ENCODE measurements at regions not wholly inside any gene's neighbourhood (a gene's known extent, or its start where the extent isn't known, plus 50 kb on each side); places are given as distances from the start of the nearest gene placed in this dataset.

DNA sequence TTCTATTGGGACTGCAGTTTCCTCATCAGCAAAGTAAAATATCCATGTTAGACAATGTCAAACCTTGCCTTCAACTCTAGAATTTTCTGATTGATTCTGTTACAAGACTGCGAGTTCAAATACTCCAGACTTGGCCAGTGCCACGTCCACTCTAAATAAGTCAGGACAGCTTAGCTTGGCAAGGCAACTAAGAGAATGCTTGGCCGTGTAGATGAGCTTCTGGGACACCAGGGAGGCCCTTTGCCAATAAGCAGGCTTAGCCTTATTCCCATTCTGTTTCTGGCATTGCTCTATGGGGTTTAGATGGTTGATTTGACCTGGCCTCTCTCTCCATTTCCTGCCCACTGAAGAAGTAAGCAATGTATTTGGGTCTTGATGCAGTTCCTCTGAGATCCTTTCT is 218.1 kb upstream of the SIX2 start:
- Mint-ChIP-seq H3K27me3 (ENCODE audit: unreplicated experiment) (no peaks in the 10 kb centered on the region), H3K27ac (ENCODE audit: unreplicated experiment) (no peak overlapping the region), H3K9me3 (ENCODE audit: unreplicated experiment) (no peaks in the 10 kb centered on the region), H3K4me3 (ENCODE audit: unreplicated experiment) (no peak overlapping the region), H3K4me1 (ENCODE audit: low read depth, unreplicated experiment) (peaks cover 11% of the 10 kb centered on the region), H3K36me3 (ENCODE audit: unreplicated experiment) (peaks cover 4% of the 10 kb centered on the region)
- no peak for DNase-seq
- TF ChIP-seq, protein P1, sequence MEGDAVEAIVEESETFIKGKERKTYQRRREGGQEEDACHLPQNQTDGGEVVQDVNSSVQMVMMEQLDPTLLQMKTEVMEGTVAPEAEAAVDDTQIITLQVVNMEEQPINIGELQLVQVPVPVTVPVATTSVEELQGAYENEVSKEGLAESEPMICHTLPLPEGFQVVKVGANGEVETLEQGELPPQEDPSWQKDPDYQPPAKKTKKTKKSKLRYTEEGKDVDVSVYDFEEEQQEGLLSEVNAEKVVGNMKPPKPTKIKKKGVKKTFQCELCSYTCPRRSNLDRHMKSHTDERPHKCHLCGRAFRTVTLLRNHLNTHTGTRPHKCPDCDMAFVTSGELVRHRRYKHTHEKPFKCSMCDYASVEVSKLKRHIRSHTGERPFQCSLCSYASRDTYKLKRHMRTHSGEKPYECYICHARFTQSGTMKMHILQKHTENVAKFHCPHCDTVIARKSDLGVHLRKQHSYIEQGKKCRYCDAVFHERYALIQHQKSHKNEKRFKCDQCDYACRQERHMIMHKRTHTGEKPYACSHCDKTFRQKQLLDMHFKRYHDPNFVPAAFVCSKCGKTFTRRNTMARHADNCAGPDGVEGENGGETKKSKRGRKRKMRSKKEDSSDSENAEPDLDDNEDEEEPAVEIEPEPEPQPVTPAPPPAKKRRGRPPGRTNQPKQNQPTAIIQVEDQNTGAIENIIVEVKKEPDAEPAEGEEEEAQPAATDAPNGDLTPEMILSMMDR (IDR thresholded peaks at IDR 0.05; ENCODE audit: partially characterized antibody, unreplicated experiment): no peak

DNA sequence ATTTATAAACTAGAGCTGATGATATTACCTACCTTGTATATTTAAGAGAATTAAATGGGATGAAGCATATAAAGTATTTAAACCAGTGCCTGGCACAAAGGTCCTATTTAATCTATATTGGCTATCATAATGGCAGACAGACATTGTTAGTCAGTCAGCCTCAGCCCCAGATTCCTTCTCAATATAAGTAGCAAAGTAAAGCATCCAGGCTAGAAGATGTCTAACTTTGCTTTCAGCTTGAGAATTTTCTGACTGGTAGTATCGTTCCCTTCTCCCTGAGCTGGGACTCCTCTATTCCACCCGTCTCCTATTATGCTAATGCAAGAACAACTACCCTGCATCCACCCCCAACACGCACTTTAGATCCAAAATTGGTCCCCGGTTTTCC is 215.7 kb upstream of the SIX2 start:
- no peak for DNase-seq
- Mint-ChIP-seq H3K27ac (ENCODE audit: unreplicated experiment) (no peak overlapping the region), H3K36me3 (ENCODE audit: unreplicated experiment) (peaks cover 4% of the 10 kb centered on the region), H3K27me3 (ENCODE audit: unreplicated experiment) (no peaks in the 10 kb centered on the region), H3K4me3 (ENCODE audit: unreplicated experiment) (no peak overlapping the region), H3K4me1 (ENCODE audit: low read depth, unreplicated experiment) (peaks cover 11% of the 10 kb centered on the region), H3K9me3 (ENCODE audit: unreplicated experiment) (no peaks in the 10 kb centered on the region)
- TF ChIP-seq, protein P1 (IDR thresholded peaks at IDR 0.05; ENCODE audit: partially characterized antibody, unreplicated experiment): no peak

DNA sequence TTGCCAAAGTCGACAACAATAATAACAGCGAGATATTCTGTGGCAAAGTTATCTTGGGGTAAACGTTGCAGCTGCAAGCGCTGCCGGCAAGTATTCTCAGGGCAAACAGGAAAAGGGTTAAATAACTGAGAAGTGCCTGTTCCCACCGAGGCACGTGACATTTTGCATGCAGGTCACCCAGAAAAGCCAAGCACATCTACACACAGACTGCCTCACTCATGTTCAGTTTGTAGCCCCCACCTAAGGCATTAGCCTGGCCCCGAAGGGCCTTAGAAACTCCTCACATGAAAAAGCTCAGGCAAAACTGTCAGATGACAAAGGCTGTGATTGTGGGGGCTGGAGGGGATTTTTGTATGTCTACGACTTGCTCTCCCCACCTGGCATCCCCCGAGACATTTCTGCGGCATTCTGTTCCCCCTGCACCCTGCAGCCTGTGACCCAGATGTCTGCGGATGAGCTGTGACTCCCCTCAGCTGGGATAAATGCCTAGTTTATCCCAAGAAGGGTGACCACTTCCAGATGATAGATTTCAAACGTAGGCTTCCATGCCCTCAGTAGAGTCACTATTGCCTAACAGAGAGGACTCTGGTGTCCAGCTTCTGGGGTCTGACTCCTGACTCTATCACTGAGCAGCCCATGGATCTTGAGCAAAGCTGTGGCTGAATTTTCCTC is 215.2 kb upstream of the SIX2 start:
- peaks cover 4% of the 10 kb centered on the region for H3K36me3 Mint-ChIP-seq (ENCODE audit: unreplicated experiment)
- TF ChIP-seq, protein P1 (IDR thresholded peaks at IDR 0.05; ENCODE audit: partially characterized antibody, unreplicated experiment): no peak
- no peak for DNase-seq
- H3K9me3 Mint-ChIP-seq (ENCODE audit: unreplicated experiment): no peaks in the 10 kb centered on the region
- no peak overlapping the region for H3K4me3 Mint-ChIP-seq (ENCODE audit: unreplicated experiment)
- H3K27me3 Mint-ChIP-seq (ENCODE audit: unreplicated experiment): no peaks in the 10 kb centered on the region
- H3K4me1 Mint-ChIP-seq (ENCODE audit: low read depth, unreplicated experiment): peaks cover 11% of the 10 kb centered on the region
- peak overlapping the region; percentile 12 for H3K27ac Mint-ChIP-seq (ENCODE audit: unreplicated experiment)

DNA sequence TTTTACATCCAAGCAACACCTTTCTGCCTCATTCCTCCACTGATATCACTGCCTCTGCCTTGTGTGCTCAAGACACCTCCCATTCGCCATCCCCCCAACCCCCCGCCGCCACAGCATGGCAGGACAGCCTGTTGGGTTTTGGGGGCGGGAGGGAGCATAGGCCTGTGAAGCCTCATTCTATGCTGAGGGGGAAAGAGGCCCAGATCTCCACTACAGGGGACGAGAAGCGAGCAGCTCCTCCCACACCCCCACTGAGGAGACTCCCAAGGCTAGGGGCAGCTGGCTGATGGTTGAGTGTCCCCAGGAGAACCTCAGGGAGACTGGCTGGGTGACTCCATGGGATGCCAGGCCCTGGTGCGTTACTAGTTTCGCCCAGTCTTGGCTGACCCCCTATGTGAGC is 214.3 kb upstream of the SIX2 start:
- Mint-ChIP-seq H3K27ac (ENCODE audit: unreplicated experiment) (no peak overlapping the region), H3K9me3 (ENCODE audit: unreplicated experiment) (no peaks in the 10 kb centered on the region), H3K4me3 (ENCODE audit: unreplicated experiment) (no peak overlapping the region), H3K4me1 (ENCODE audit: low read depth, unreplicated experiment) (peaks cover 11% of the 10 kb centered on the region), H3K27me3 (ENCODE audit: unreplicated experiment) (no peaks in the 10 kb centered on the region), H3K36me3 (ENCODE audit: unreplicated experiment) (peaks cover 4% of the 10 kb centered on the region)
- TF ChIP-seq, protein P1 (IDR thresholded peaks at IDR 0.05; ENCODE audit: partially characterized antibody, unreplicated experiment): no peak
- DNase-seq: no peak

DNA sequence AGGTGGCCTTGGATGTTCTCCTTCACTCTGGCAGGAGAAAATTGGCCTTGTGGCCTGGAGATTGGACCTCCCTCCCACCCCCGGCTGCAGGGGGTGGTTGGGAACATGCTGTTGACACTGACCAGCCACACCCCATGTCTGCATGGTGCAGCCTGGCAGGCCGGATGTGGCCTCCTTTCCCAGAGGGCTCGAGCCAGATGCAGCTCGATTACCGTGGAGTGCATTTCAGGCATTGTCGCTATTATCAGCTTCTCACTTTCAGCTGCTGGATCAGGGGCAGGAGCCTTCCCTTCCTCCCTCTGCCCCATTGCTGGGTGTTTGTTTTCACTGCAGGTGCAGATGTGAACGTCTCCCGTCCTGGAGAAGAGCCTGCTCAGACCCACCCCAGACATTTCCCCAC is 211.0 kb upstream of the SIX2 start:
- Mint-ChIP-seq H3K4me1 (ENCODE audit: low read depth, unreplicated experiment) (peaks cover 11% of the 10 kb centered on the region), H3K36me3 (ENCODE audit: unreplicated experiment) (peaks cover 10% of the 10 kb centered on the region), H3K27me3 (ENCODE audit: unreplicated experiment) (no peaks in the 10 kb centered on the region), H3K27ac (ENCODE audit: unreplicated experiment) (no peak overlapping the region), H3K4me3 (ENCODE audit: unreplicated experiment) (no peak overlapping the region), H3K9me3 (ENCODE audit: unreplicated experiment) (no peaks in the 10 kb centered on the region)
- no peak for DNase-seq
- TF ChIP-seq, protein P1 (IDR thresholded peaks at IDR 0.05; ENCODE audit: partially characterized antibody, unreplicated experiment): no peak
